CD14-positive monocyte (primary cell): ENCODE measurements at regions not wholly inside any gene's neighbourhood (a gene's known extent, or its start where the extent isn't known, plus 50 kb on each side); places are given as distances from the start of the nearest gene placed in this dataset.

Experiments
- DNase-seq, 3 donors: peaks; one replicate each; pipeline ENCODE4 v3.0.0-alpha.2; 2011 to 2022
- H2AFZ ChIP-seq: 2 replicates; pipeline ENCODE4 v1.6.0; 2012; ENCODE audit warnings: mild to moderate bottlenecking, low read depth, low read length, inconsistent platforms; ENCODE audit not compliant: insufficient read depth, poor library complexity, severe bottlenecking
- H3K27ac ChIP-seq, 2 donors: 1 replicate in 1 of 2; 2 replicates in 1 of 2; pipeline ENCODE4 v1.5.1; 2012 to 2013; ENCODE audit warnings: low read length in 2 of 2, control low read depth in 1 of 2, inconsistent platforms in 1 of 2, low read depth in 1 of 2, mild to moderate bottlenecking in 1 of 2
- H3K27me3 ChIP-seq, 2 donors: one replicate each; pipeline versions ENCODE4 v1.6.0 to v1.6.1; 2011 to 2013; ENCODE audit warnings: low read length in 2 of 2; ENCODE audit not compliant: control insufficient read depth in 2 of 2, insufficient read depth in 2 of 2
- H3K36me3 ChIP-seq, 2 donors: replicated peaks in 1 of 2; 1 replicate in 1 of 2; 2 replicates in 1 of 2; pipeline versions ENCODE4 v1.5.1 to v1.6.1; 2012 to 2013; ENCODE audit warnings: low read length in 2 of 2, control low read depth in 1 of 2, inconsistent platforms in 1 of 2, mild to moderate bottlenecking in 1 of 2; ENCODE audit not compliant: insufficient read depth in 2 of 2, control insufficient read depth in 1 of 2
- H3K4me1 ChIP-seq, 2 donors: 1 replicate in 1 of 2; 2 replicates in 1 of 2; pipeline versions ENCODE4 v1.5.1 to v1.6.1; 2012 to 2013; ENCODE audit warnings: low read length in 2 of 2, control low read depth in 1 of 2, inconsistent platforms in 1 of 2, mild to moderate bottlenecking in 1 of 2, moderate library complexity in 1 of 2; ENCODE audit not compliant: insufficient read depth in 2 of 2, control insufficient read depth in 1 of 2
- H3K4me2 ChIP-seq: replicated peaks from 2 replicates; pipeline ENCODE3; 2012; ENCODE audit warnings: low read length, moderate library complexity, mild to moderate bottlenecking; ENCODE audit not compliant: poor library complexity, severe bottlenecking; ENCODE audit errors: extremely low read depth
- H3K4me3 ChIP-seq, 3 experiments: fragments of 200-600 bp in 1 of 3; sonication (generic) in 1 of 3; replicated peaks in 1 of 3; 1 replicate in 2 of 3; 2 replicates in 1 of 3; pipeline ENCODE4 v1.5.1; 2011 to 2013; ENCODE audit warnings: low read length in 3 of 3, mild to moderate bottlenecking in 3 of 3, control low read depth in 2 of 3, low read depth in 2 of 3, inconsistent platforms in 1 of 3, moderate library complexity in 1 of 3
- H3K79me2 ChIP-seq: 2 replicates; pipeline ENCODE4 v1.6.0; 2012; ENCODE audit warnings: mild to moderate bottlenecking, control low read depth, inconsistent platforms, low read length, moderate library complexity; ENCODE audit not compliant: insufficient read depth
- H3K9ac ChIP-seq: 2 replicates; pipeline ENCODE4 v1.6.0; 2017; ENCODE audit warnings: low read length, mild to moderate bottlenecking; ENCODE audit not compliant: insufficient read depth, poor library complexity, severe bottlenecking
- H3K9me3 ChIP-seq, 2 donors: replicated peaks in 1 of 2; 1 replicate in 1 of 2; 2 replicates in 1 of 2; pipeline versions ENCODE4 v1.5.1 to v1.6.1; 2012 to 2013; ENCODE audit warnings: low read length in 2 of 2, control low read depth in 1 of 2; ENCODE audit not compliant: control insufficient read depth in 1 of 2, insufficient read depth in 1 of 2
- H4K20me1 ChIP-seq: 2 replicates; pipeline ENCODE4 v1.6.0; 2012; ENCODE audit warnings: mild to moderate bottlenecking, low read length, control low read depth, moderate library complexity; ENCODE audit not compliant: insufficient read depth
- H3K27ac Mint-ChIP-seq, 7 donors: one replicate each; pipeline ENCODE4 v1.8.0; 2020; ENCODE audit warnings: mild to moderate bottlenecking in 7 of 7, mixed read lengths in 7 of 7, moderate library complexity in 6 of 7, inconsistent platforms in 2 of 7
- H3K27me3 Mint-ChIP-seq, 3 donors: one replicate each; pipeline ENCODE4 v1.8.0; 2021 to 2022; ENCODE audit warnings: low read depth in 3 of 3, mild to moderate bottlenecking in 3 of 3, mixed read lengths in 3 of 3, moderate library complexity in 3 of 3, inconsistent platforms in 1 of 3
- H3K36me3 Mint-ChIP-seq, 2 donors: one replicate each; pipeline ENCODE4 v1.8.0; 2020; ENCODE audit warnings: mixed read lengths in 2 of 2, inconsistent platforms in 1 of 2, mild to moderate bottlenecking in 1 of 2
- H3K4me1 Mint-ChIP-seq: one replicate; pipeline ENCODE4 v1.8.0; 2020; ENCODE audit warnings: mild to moderate bottlenecking, mixed read lengths
- H3K4me3 Mint-ChIP-seq, 2 donors: one replicate each; pipeline ENCODE4 v1.8.0; 2020; ENCODE audit warnings: mild to moderate bottlenecking in 2 of 2, mixed read lengths in 2 of 2, moderate library complexity in 1 of 2
- H3K9me3 Mint-ChIP-seq, 7 donors: one replicate each; pipeline ENCODE4 v1.8.0; 2020 to 2022; ENCODE audit warnings: mixed read lengths in 7 of 7, mild to moderate bottlenecking in 6 of 7, moderate library complexity in 6 of 7, inconsistent platforms in 2 of 7
- CTCF ChIP-seq: fragments of 200-600 bp; IDR thresholded peaks from one replicate; pipeline ENCODE4 v1.8.0; 2022; ENCODE audit warnings: antibody characterized with exemption, mild to moderate bottlenecking
- intact Hi-C, 2 donors: fragments of 100-400 bp; cut with micrococcal nuclease; formaldehyde crosslinking; loops; one replicate each; pipeline versions ENCODE4 v1.15.0 to v1.15.1; 2023

DNA sequence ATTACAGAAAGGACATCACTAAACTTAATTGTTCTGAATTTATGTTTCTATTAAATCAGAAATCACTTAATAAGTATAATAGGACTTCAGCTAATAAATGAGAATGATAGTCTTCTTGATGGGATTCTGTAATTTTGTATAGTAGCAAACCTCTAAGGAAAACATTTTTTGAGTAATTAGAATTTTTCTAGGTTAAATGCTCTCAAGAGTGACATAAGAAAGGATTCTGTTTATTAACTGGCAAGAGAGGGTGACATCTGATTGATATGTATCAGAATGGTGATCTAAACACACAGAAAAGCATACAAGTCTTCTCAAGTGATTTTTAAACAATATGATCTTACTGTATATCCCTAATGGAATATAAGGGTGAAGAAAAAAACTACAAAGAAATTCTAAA is 1597.7 kb upstream of the PRR20A start:
- no peaks in the 10 kb centered on the region for H3K36me3 Mint-ChIP-seq
- peaks cover 0 to 4% (median 0%) of the 10 kb centered on the region in 7 donors for H3K9me3 Mint-ChIP-seq
- no peak overlapping the region for H3K4me2 ChIP-seq
- H3K4me1 Mint-ChIP-seq: no peaks in the 10 kb centered on the region
- H3K36me3 ChIP-seq: no peaks in the 10 kb centered on the region
- peaks cover 0 to 4% of the 10 kb centered on the region in 2 donors for H3K9me3 ChIP-seq
- no peaks in the 10 kb centered on the region for H3K27me3 ChIP-seq
- H3K27me3 Mint-ChIP-seq: no peaks in the 10 kb centered on the region
- H2AFZ ChIP-seq: no peak overlapping the region
- H3K79me2 ChIP-seq: no peaks in the 10 kb centered on the region
- DNase-seq: no peak
- no peak for TF ChIP-seq CTCF
- intact Hi-C loops: no loop called here
- H3K27ac ChIP-seq: no peak overlapping the region
- no peak overlapping the region for H3K4me3 ChIP-seq
- H4K20me1 ChIP-seq: no peaks in the 10 kb centered on the region
- H3K4me1 ChIP-seq: no peaks in the 10 kb centered on the region
- no peak overlapping the region for H3K27ac Mint-ChIP-seq
- H3K4me3 Mint-ChIP-seq: no peak overlapping the region
- no peak overlapping the region for H3K9ac ChIP-seq

- no peaks in the 10 kb centered on the region for H3K4me1 Mint-ChIP-seq
- no peaks in the 10 kb centered on the region for H3K36me3 Mint-ChIP-seq
- no peaks in the 10 kb centered on the region for H3K4me1 ChIP-seq
- peaks cover 0 to 11% of the 10 kb centered on the region in 2 donors for H3K9me3 ChIP-seq
- H3K27me3 Mint-ChIP-seq: no peaks in the 10 kb centered on the region
- H3K27ac ChIP-seq: no peak overlapping the region
- intact Hi-C loops: no loop called here
- H3K4me2 ChIP-seq: no peak overlapping the region
- H4K20me1 ChIP-seq: no peaks in the 10 kb centered on the region
- H2AFZ ChIP-seq: no peak overlapping the region
- no peaks in the 10 kb centered on the region for H3K27me3 ChIP-seq
- H3K4me3 ChIP-seq: no peak overlapping the region
- no peak for DNase-seq
- H3K36me3 ChIP-seq: no peaks in the 10 kb centered on the region
- H3K9me3 Mint-ChIP-seq: peaks cover 0 to 6% (median 2%) of the 10 kb centered on the region in 7 donors
- no peaks in the 10 kb centered on the region for H3K79me2 ChIP-seq
- no peak overlapping the region for H3K27ac Mint-ChIP-seq
- H3K4me3 Mint-ChIP-seq: no peak overlapping the region
- H3K9ac ChIP-seq: no peak overlapping the region
- no peak for TF ChIP-seq CTCF
Observed at GRCh38 chr13:55550624-55551023, 1590.1 kb upstream of the PRR20A start.
